Stomach (tissue), 8 donors: ENCODE measurements at regions not wholly inside any gene's neighbourhood (a gene's known extent, or its start where the extent isn't known, plus 50 kb on each side); places are given as distances from the start of the nearest gene placed in this dataset.
"Not testable (repeated sequence)": the region's sequence is repeated elsewhere in the genome, so short reads cannot be mapped to it uniquely, and the experiment has no call there.

Source experiments
- DNase-seq, 2 donors: peaks; one replicate each; pipeline versions ENCODE4 v3.0.0 to v3.0.0-alpha.2; 2013 to 2019
- H3K27ac ChIP-seq, 5 donors: fragments of 200-600 bp in 4 of 5; sonication (generic) in 4 of 5; one replicate each; pipeline ENCODE4 v1.5.1; 2013 to 2019; ENCODE audit warnings: mild to moderate bottlenecking in 1 of 5, moderate library complexity in 1 of 5
- H3K27me3 ChIP-seq, 3 donors: fragments of 200-600 bp; sonication (generic); one replicate each; pipeline ENCODE4 v1.5.1; 2017 to 2019; ENCODE audit warnings: mixed run types in 1 of 3
- H3K36me3 ChIP-seq, 4 donors: fragments of 200-600 bp; sonication (generic); 1 replicate in 3 of 4; 2 replicates in 1 of 4; pipeline ENCODE4 v1.5.1; 2016 to 2019
- H3K4me1 ChIP-seq, 4 donors: fragments of 200-600 bp; sonication (generic); one replicate each; pipeline ENCODE4 v1.5.1; 2016 to 2019
- H3K4me3 ChIP-seq, 4 donors: fragments of 200-600 bp; sonication (generic) in 3 of 4; one replicate each; pipeline ENCODE4 v1.5.1; 2016 to 2019; ENCODE audit warnings: mild to moderate bottlenecking in 1 of 4
- H3K9me3 ChIP-seq, 4 donors: fragments of 200-600 bp; sonication (generic); one replicate each; pipeline ENCODE4 v1.5.1; 2016 to 2019
- EP300 ChIP-seq: sonication (generic); formaldehyde crosslinking; IDR thresholded peaks from one replicate; pipeline ENCODE4 v1.6.1; 2017; ENCODE audit warnings: antibody characterized with exemption
- POLR2A ChIP-seq, 4 donors: fragments of 450-650 bp; IDR thresholded peaks; one replicate each; pipeline ENCODE4 v1.6.1; 2016; ENCODE audit warnings: antibody characterized with exemption in 4 of 4, control low read depth in 2 of 4, mild to moderate bottlenecking in 1 of 4, moderate library complexity in 1 of 4
- POLR2AphosphoS5 ChIP-seq, 3 donors: sonication (generic); formaldehyde crosslinking; IDR thresholded peaks; one replicate each; pipeline ENCODE4 v1.6.1; 2016; ENCODE audit warnings: antibody characterized with exemption in 3 of 3
- WGBS, 5 donors: extraction: QIAGEN DNeasy Blood & Tissue Kit in 3 of 5; methylation state at CpG; one replicate each; pipeline versions ENCODE4 v1.1.5 to v1.1.7; 2013 to 2018; 5-methylcytosine and 5-hydroxymethylcytosine counted together
- intact Hi-C: fragments of 100-400 bp; cut with DNase I; formaldehyde crosslinking; loops from one replicate; pipeline ENCODE4 v1.15.1; 2023; ENCODE audit warnings: low total_unique reads
- TF ChIP-seq, protein P1 (sequence below), 7 experiments: fragments of 450-650 bp in 4 of 7; fragments of 200-600 bp in 3 of 7; sonication (generic) in 3 of 7; IDR thresholded peaks; one replicate each; pipeline ENCODE4 v1.5.1; 2016 to 2019; ENCODE audit warnings: antibody characterized with exemption in 7 of 7, control low read depth in 2 of 7, mild to moderate bottlenecking in 1 of 7
- donor health status: healthy with polysubstance abuse.
- donor health status: Bipolar disorder and iron deficiency.
- donor health status: healthy.

GRCh38 chr2:43144263-43144662, 82.1 kb downstream of the ZFP36L2 start:
- TF ChIP-seq, protein P1, sequence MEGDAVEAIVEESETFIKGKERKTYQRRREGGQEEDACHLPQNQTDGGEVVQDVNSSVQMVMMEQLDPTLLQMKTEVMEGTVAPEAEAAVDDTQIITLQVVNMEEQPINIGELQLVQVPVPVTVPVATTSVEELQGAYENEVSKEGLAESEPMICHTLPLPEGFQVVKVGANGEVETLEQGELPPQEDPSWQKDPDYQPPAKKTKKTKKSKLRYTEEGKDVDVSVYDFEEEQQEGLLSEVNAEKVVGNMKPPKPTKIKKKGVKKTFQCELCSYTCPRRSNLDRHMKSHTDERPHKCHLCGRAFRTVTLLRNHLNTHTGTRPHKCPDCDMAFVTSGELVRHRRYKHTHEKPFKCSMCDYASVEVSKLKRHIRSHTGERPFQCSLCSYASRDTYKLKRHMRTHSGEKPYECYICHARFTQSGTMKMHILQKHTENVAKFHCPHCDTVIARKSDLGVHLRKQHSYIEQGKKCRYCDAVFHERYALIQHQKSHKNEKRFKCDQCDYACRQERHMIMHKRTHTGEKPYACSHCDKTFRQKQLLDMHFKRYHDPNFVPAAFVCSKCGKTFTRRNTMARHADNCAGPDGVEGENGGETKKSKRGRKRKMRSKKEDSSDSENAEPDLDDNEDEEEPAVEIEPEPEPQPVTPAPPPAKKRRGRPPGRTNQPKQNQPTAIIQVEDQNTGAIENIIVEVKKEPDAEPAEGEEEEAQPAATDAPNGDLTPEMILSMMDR (IDR thresholded peaks at IDR 0.05) = no peak
- TF ChIP-seq POLR2A (IDR thresholded peaks at IDR 0.05) = no peak
- no peak for TF ChIP-seq EP300
- TF ChIP-seq POLR2AphosphoS5 (IDR thresholded peaks at IDR 0.05) = no peak
- no peaks in the 10 kb centered on the region for H3K27me3 ChIP-seq
- intact Hi-C loops = no loop called here
- no peak overlapping the region for H3K4me3 ChIP-seq
- H3K36me3 ChIP-seq = no peaks in the 10 kb centered on the region
- H3K27ac ChIP-seq = no peak overlapping the region
- H3K9me3 ChIP-seq = no peaks in the 10 kb centered on the region
- WGBS, 5 donors = 69 to 92% (median 85%) methylated on average over 2 of the region's 2 CpGs
- H3K4me1 ChIP-seq = peaks cover 0 to 14% (median 4%) of the 10 kb centered on the region in 4 donors
- DNase-seq = peak in 1 of 2 donors; percentile 0

DNA sequence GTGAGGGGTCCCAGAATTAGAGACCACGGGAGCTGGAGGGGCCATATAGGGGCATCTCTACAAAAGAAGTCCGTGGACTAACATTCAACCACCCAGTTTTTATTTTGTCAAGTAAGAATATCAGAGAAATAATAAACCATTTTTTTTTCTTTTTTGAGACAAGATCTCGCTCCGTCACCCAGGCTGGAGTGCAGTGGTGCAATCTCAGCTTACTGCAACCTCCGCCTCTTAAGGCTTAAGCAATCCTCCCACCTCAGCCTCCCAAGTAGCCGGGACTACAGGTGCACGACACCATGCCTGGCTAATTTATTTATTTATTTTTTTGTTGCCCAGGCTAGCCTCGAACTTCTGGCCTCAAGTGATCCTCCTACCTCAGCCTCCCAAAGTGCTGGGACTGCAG, 82.7 kb downstream of the ZFP36L2 start:
- H3K27me3 ChIP-seq = no peaks in the 10 kb centered on the region
- H3K4me1 ChIP-seq = peaks cover 0 to 14% (median 4%) of the 10 kb centered on the region in 4 donors
- no peak for TF ChIP-seq EP300
- TF ChIP-seq, protein P1 (IDR thresholded peaks at IDR 0.05) = no peak
- no peak for TF ChIP-seq POLR2A (IDR thresholded peaks at IDR 0.05)
- TF ChIP-seq POLR2AphosphoS5 (IDR thresholded peaks at IDR 0.05) = no peak
- no peak for DNase-seq
- H3K36me3 ChIP-seq = no peaks in the 10 kb centered on the region
- H3K27ac ChIP-seq = no peak overlapping the region
- H3K4me3 ChIP-seq = no peak overlapping the region
- no peaks in the 10 kb centered on the region for H3K9me3 ChIP-seq
- WGBS, 5 donors = 84 to 95% (median 85%) methylated on average over 8 of the region's 8 CpGs
- intact Hi-C loops = no loop called here

DNA sequence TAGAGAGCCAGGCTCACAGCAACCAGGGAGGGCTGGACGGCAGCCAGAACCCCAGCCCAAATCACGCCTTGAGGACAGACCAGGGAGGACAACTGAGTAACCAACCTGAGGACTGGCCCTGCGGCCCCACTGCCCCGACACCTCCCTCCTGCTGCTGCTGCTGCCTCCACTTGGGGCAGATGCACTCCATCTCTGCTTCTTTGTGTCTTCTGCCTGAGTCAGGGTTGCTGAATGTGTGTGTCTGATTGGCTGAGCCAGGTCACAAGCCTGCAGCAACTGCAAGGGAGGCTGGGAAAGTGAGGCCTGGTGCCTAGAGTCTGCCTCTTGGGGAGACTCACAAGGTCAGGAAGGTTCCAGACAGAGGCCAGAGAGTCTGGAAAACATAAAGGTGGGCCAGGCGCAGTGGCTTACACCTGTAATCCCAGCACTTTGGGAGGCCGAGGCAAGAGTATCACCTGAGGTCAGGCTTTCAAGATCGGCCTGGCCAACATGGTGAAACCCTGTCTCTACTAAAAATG, 83.4 kb downstream of the ZFP36L2 start:
- no peaks in the 10 kb centered on the region for H3K9me3 ChIP-seq
- no peaks in the 10 kb centered on the region for H3K36me3 ChIP-seq
- peaks cover 0 to 16% (median 5%) of the 10 kb centered on the region in 4 donors for H3K4me1 ChIP-seq
- no peaks in the 10 kb centered on the region for H3K27me3 ChIP-seq
- no peak for TF ChIP-seq EP300
- TF ChIP-seq, protein P1 (IDR thresholded peaks at IDR 0.05) = no peak
- TF ChIP-seq POLR2AphosphoS5 (IDR thresholded peaks at IDR 0.05) = no peak
- no peak overlapping the region for H3K4me3 ChIP-seq
- H3K27ac ChIP-seq = no peak overlapping the region
- DNase-seq = peak in 1 of 2 donors; percentile 32
- intact Hi-C loops = no loop called here
- WGBS, 5 donors = 88 to 97% (median 96%) methylated on average over 7 of the region's 7 CpGs

DNA sequence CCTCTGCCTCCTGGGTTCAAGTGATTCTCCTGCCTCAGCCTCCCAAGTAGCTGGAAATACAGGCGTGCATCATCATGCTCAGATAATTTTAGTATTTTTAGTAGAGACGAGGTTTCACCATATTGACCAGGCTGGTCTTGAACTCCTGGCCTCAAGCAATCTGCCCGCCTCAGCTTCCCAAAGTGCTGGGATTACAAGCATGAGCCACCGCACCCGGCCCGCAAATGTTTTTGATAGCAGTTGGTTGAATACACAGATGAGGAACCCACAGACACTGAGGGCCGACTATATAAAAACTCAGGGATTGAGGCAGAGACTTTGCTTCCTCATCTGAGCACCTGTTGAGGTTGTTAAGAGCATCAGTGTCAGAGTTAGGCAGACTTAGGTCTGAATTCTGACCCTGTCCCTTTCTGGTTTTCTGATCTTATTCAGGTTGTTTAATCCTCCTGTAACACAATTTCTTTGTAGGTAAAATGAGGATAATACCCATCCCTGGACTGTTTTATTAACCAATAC, 84.7 kb downstream of the ZFP36L2 start:
- H3K4me3 ChIP-seq, intact Hi-C loops, H3K36me3 ChIP-seq, H3K27me3 ChIP-seq, DNase-seq, H3K27ac ChIP-seq, H3K9me3 ChIP-seq: not testable (repeated sequence)
- H3K4me1 ChIP-seq = peaks cover 0 to 28% (median 5%) of the 10 kb centered on the region in 4 donors
- 88 to 91% (median 89%) methylated on average over 6 to 7 of the region's 7 CpGs for WGBS, 5 donors

DNA sequence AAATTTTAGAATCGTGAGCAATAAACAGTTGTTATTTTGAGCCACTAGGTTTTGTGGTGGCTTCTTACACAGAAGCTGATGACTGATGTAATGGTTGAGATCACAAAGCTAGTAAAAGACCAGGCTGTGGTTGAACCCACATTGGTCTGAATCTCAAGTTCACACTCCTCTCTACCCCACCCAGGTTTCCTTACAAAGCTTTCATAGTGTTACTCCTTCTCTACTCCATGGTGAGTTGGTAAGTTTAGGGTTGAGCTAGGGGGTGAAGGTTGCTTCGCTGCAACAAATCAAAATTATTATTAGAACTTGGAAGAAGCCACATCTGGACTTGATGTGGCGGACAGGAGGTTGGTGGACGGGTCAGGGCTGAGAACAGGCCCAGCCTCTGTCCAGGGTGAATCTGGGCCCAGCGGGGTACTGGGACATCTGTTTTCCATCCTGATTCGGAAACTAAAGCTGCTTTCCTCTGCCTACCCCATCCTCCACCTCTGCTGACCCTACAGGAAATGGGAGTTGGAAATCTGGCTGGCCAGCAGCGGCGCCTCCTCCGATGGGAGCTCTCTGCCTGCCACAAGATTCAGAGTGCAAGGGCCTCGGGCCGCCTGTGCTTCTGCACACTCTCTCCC, 86.3 kb downstream of the ZFP36L2 start:
- TF ChIP-seq EP300 = no peak
- TF ChIP-seq POLR2AphosphoS5 (IDR thresholded peaks at IDR 0.05) = no peak
- TF ChIP-seq, protein P1 (IDR thresholded peaks at IDR 0.05) = no peak
- TF ChIP-seq POLR2A (IDR thresholded peaks at IDR 0.05) = no peak
- peak overlapping the region; percentile 37 to 69 (median 63) for H3K27ac ChIP-seq
- no peaks in the 10 kb centered on the region for H3K36me3 ChIP-seq
- no peaks in the 10 kb centered on the region for H3K9me3 ChIP-seq
- intact Hi-C loops = no loop called here
- no peak overlapping the region for H3K4me3 ChIP-seq
- peaks cover 10 to 42% (median 13%) of the 10 kb centered on the region in 4 donors for H3K4me1 ChIP-seq
- peak in 1 of 2 donors; percentile 76 for DNase-seq
- 55 to 87% (median 80%) methylated on average over 11 of the region's 11 CpGs for WGBS, 5 donors
- H3K27me3 ChIP-seq = no peaks in the 10 kb centered on the region
